ENCODE measurements at regions not wholly inside any gene's neighbourhood (a gene's known extent, or its start where the extent isn't known, plus 50 kb on each side); places are given as distances from the start of the nearest gene placed in this dataset.
A peak's percentile ranks its signal among the peaks of the same experiment; 100 is the strongest.
"Not testable (repeated sequence)": the region's sequence is repeated elsewhere in the genome, so short reads cannot be mapped to it uniquely, and the experiment has no call there.

DNA sequence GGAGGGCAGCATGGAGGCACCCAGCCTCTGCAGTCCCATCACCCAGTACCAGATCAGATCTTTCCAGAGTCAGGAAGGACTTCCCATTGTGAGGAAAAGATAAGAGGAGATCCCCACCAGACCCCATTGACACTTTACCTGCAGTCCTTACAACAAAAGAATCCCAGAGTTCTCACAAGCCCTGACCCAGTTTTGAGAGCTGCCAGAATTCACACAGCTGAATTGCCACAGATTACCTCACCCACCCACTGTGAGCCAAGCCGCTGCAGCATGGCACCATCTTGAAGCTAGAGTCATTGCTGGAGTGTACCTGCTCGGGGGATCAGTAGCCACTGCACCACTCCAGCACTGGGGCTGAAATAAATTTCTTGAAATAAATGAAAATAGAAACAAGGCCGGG is 91.8 kb upstream of the UBASH3B start:
- ATAC-seq, result no peak
- TF ChIP-seq TOX (CRISPR knock-in tag; IDR thresholded peaks at IDR 0.05; ENCODE audit: borderline replicate concordance), result no peak
- TF ChIP-seq ISL1 (CRISPR knock-in tag; IDR thresholded peaks at IDR 0.05), result no peak
- no peak for TF ChIP-seq BACH2 (CRISPR knock-in tag; IDR thresholded peaks at IDR 0.05; ENCODE audit: borderline replicate concordance)
- no peak for TF ChIP-seq ZFP30 (CRISPR knock-in tag; IDR thresholded peaks at IDR 0.05)
- TF ChIP-seq PATZ1 (CRISPR knock-in tag; IDR thresholded peaks at IDR 0.05; ENCODE audit: borderline replicate concordance), result no peak
- TF ChIP-seq OSR1 (CRISPR knock-in tag; IDR thresholded peaks at IDR 0.05), result no peak
- TF ChIP-seq CREB5 (CRISPR knock-in tag; IDR thresholded peaks at IDR 0.05; ENCODE audit: low read depth), result no peak

GRCh38 chr11:122559734-122560382 is 95.7 kb upstream of the UBASH3B start:
- TF ChIP-seq CSDC2 (CRISPR knock-in tag; IDR thresholded peaks at IDR 0.05) (no peak), ARNTL (CRISPR knock-in tag; IDR thresholded peaks at IDR 0.05; ENCODE audit: borderline replicate concordance, low read depth) (no peak), BACH2 (CRISPR knock-in tag; IDR thresholded peaks at IDR 0.05; ENCODE audit: borderline replicate concordance) (no peak), OSR1 (CRISPR knock-in tag; IDR thresholded peaks at IDR 0.05) (no peak), GLIS3 (CRISPR knock-in tag; IDR thresholded peaks at IDR 0.05) (no peak), ZFP3 (CRISPR knock-in tag; IDR thresholded peaks at IDR 0.05) (no peak), RARB (CRISPR knock-in tag; IDR thresholded peaks at IDR 0.05) (no peak), CREB5 (CRISPR knock-in tag; IDR thresholded peaks at IDR 0.05; ENCODE audit: low read depth) (no peak), TSHZ2 (CRISPR knock-in tag; IDR thresholded peaks at IDR 0.05) (no peak), ZNF70 (CRISPR knock-in tag; IDR thresholded peaks at IDR 0.05) (no peak), ESRRG (CRISPR knock-in tag; IDR thresholded peaks at IDR 0.05) (no peak), ZFP30 (CRISPR knock-in tag; IDR thresholded peaks at IDR 0.05) (no peak), PATZ1 (CRISPR knock-in tag; IDR thresholded peaks at IDR 0.05; ENCODE audit: borderline replicate concordance) (no peak)
- TF ChIP-seq, protein P1, sequence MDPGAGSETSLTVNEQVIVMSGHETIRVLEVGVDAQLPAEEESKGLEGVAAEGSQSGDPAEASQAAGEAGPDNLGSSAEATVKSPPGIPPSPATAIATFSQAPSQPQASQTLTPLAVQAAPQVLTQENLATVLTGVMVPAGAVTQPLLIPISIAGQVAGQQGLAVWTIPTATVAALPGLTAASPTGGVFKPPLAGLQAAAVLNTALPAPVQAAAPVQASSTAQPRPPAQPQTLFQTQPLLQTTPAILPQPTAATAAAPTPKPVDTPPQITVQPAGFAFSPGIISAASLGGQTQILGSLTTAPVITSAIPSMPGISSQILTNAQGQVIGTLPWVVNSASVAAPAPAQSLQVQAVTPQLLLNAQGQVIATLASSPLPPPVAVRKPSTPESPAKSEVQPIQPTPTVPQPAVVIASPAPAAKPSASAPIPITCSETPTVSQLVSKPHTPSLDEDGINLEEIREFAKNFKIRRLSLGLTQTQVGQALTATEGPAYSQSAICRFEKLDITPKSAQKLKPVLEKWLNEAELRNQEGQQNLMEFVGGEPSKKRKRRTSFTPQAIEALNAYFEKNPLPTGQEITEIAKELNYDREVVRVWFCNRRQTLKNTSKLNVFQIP (CRISPR knock-in tag; IDR thresholded peaks at IDR 0.05; ENCODE audit: borderline replicate concordance, low read depth), result no peak
- TF ChIP-seq, protein P2, sequence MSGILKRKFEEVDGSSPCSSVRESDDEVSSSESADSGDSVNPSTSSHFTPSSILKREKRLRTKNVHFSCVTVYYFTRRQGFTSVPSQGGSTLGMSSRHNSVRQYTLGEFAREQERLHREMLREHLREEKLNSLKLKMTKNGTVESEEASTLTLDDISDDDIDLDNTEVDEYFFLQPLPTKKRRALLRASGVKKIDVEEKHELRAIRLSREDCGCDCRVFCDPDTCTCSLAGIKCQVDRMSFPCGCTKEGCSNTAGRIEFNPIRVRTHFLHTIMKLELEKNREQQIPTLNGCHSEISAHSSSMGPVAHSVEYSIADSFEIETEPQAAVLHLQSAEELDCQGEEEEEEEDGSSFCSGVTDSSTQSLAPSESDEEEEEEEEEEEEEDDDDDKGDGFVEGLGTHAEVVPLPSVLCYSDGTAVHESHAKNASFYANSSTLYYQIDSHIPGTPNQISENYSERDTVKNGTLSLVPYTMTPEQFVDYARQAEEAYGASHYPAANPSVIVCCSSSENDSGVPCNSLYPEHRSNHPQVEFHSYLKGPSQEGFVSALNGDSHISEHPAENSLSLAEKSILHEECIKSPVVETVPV (CRISPR knock-in tag; IDR thresholded peaks at IDR 0.05), result no peak
- peak; percentile 34; the same call in 2 of the 3 replicates for ATAC-seq

- ATAC-seq, result not testable (repeated sequence)
Observed at GRCh38 chr11:122559218-122559617, 96.3 kb upstream of the UBASH3B start.

DNA sequence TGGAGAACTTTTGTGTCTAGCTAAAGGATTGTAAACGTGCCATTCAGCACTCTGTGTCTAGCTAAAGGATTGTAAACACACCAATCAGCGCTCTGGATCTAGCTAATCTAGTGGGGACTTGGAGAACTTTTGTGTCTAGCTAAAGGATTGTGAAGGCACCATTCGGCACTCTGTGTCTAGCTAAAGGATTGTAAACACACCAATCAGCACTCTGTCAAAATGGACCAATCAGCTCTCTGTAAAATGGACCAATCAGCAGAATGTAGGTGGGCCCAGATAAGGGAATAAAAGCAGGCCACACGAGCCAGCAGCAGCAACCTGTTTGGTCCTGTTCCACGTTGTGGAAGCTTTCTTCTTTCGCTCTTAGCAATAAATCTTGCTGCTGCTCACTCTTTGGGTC is 98.4 kb upstream of the UBASH3B start:
- not testable (repeated sequence) for ATAC-seq

All from SK-N-SH treated with all-trans-retinoic acid at 6 μM for 48 hours (cell line).